ENCODE measurements at regions not wholly inside any gene's neighbourhood (a gene's known extent, or its start where the extent isn't known, plus 50 kb on each side); places are given as distances from the start of the nearest gene placed in this dataset.

DNA sequence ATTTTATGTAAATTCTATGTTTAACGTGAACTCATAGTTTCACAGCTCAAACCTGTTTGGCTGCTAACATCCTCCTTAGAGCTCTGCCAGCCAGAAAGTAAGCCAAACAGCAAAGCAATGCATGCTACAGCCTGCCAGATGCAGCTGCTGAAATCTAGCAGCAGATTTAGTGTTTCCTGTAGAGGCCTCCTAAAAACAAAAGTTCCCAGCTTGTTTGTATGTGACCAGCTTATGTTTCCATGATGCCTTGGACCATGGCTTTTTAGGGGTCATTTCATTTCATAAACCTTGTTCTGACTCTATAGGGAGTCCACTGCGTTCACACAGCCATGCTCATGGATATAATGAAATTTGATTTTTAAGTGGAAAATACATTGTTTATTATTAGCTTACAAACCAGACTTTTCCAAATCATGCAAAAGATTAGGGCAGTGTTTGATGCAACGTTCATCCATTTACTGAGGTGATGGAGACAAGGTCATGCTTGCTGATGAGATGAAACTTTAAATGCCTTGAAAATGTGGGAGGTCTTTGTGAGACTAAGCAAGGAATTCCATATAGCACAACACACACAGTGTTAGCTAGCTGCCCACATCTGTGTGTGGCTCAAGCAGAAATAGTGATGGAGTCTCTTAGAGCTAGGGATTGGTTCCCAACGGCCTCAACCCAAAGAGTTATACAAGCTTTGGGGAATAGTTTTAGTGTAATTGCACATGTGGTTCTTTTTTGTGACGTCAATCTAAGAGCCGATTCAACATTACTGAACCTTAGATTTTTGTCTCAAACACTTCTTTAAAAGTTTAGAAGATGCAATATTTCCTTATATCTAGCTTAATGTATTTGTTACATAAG lies 157.5 kb upstream of the LRIG3 start:
- H3K36me3 ChIP-seq (ENCODE audit: control insufficient read depth, insufficient read depth, low read length): no peaks in the 10 kb centered on the region
- H3K9me3 ChIP-seq (ENCODE audit: control insufficient read depth, low read length): no peaks in the 10 kb centered on the region
- H3K27me3 ChIP-seq (replicated peaks; ENCODE audit: control insufficient read depth, insufficient read depth, low read length, poor library complexity, severe bottlenecking): no peaks in the 10 kb centered on the region
- no peak overlapping the region for H3K4me3 ChIP-seq (ENCODE audit: insufficient read depth, low read depth, low read length, poor library complexity, severe bottlenecking)
- H3K27ac ChIP-seq (ENCODE audit: insufficient read depth, low read length, poor library complexity, severe bottlenecking): no peak overlapping the region
- H3K4me1 ChIP-seq (ENCODE audit: control insufficient read depth, insufficient read depth, low read length, poor library complexity, severe bottlenecking): no peaks in the 10 kb centered on the region
- DNase-seq: no peak

DNA sequence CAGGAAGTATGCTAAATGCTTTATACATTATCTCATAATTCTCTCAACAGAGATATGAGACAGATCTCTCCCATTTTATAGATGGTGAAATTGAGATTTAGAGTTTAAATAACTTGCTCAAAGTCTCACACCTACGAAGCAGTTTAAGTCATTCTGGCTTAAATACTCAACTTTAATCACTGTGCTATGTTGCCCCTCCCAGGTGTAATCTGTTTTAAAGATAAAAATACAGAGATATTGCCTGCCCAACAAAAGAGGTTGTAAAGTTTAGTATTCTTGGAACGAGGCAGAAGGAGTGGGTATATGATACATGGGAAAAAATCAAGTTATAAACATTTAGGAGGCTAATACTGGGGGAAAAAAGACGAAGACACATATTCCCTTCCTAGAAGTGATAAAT lies 156.8 kb upstream of the LRIG3 start:
- no peak overlapping the region for H3K4me3 ChIP-seq (ENCODE audit: insufficient read depth, low read depth, low read length, poor library complexity, severe bottlenecking)
- H3K4me1 ChIP-seq (ENCODE audit: control insufficient read depth, insufficient read depth, low read length, poor library complexity, severe bottlenecking): no peaks in the 10 kb centered on the region
- no peak for DNase-seq
- H3K36me3 ChIP-seq (ENCODE audit: control insufficient read depth, insufficient read depth, low read length): no peaks in the 10 kb centered on the region
- no peaks in the 10 kb centered on the region for H3K9me3 ChIP-seq (ENCODE audit: control insufficient read depth, low read length)
- H3K27ac ChIP-seq (ENCODE audit: insufficient read depth, low read length, poor library complexity, severe bottlenecking): no peak overlapping the region
- H3K27me3 ChIP-seq (replicated peaks; ENCODE audit: control insufficient read depth, insufficient read depth, low read length, poor library complexity, severe bottlenecking): no peaks in the 10 kb centered on the region

DNA sequence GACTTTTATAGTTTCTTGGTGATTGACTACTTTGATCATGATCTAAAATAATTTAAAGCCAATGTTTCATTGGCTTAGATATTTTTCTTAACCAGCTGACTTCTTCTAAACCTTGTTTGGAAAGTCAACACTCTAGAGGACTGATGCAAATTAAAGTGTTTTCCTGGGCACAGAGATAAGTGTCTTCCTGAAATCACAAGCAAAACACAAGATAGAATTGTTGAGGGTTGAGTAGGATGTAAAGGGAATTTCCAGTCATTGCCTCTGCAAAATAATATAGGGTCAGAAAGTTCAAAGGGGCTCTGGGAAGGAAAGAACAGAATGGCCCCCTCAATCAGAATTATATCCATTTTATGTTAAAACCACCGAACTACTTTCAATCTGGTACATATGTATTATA lies 156.3 kb upstream of the LRIG3 start:
- no peak for DNase-seq

DNA sequence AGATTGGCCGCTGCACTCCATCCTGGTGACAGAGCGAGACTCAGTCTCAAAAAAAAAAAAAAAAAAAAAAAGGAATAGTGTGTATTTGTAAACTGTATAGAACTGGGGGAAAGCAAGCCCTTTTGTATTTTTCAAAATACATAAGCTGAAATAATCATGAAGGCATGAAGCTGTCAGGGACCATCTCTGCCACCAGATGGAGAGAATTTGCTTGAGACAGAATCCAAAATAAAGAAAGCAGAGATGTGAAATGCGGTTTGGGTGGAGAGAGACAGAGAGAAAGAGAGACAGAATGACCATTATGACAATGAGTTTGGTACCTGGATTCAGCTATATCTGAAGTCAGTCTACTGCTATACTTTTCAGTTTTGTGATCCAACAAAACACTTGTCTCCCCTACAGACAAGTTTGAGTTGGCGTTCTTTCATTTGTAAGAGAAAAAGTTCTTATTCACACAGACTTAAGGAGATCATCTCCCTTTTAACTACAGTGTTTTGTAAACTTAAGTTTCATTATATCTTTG lies 155.7 kb upstream of the LRIG3 start:
- Histone ChIP-seq H3K4me3 (ENCODE audit: insufficient read depth, low read depth, low read length, poor library complexity, severe bottlenecking) (no peak overlapping the region), H3K4me1 (ENCODE audit: control insufficient read depth, insufficient read depth, low read length, poor library complexity, severe bottlenecking) (no peaks in the 10 kb centered on the region), H3K9me3 (ENCODE audit: control insufficient read depth, low read length) (no peaks in the 10 kb centered on the region), H3K36me3 (ENCODE audit: control insufficient read depth, insufficient read depth, low read length) (no peaks in the 10 kb centered on the region), H3K27ac (ENCODE audit: insufficient read depth, low read length, poor library complexity, severe bottlenecking) (no peak overlapping the region), H3K27me3 (replicated peaks; ENCODE audit: control insufficient read depth, insufficient read depth, low read length, poor library complexity, severe bottlenecking) (no peaks in the 10 kb centered on the region)
- no peak for DNase-seq

More for the DNA sequence above, 156.3 kb upstream of the LRIG3 start:
- no peaks in the 10 kb centered on the region for H3K9me3 ChIP-seq (ENCODE audit: control insufficient read depth, low read length)
- H3K36me3 ChIP-seq (ENCODE audit: control insufficient read depth, insufficient read depth, low read length): no peaks in the 10 kb centered on the region
- no peak overlapping the region for H3K27ac ChIP-seq (ENCODE audit: insufficient read depth, low read length, poor library complexity, severe bottlenecking)
- H3K4me1 ChIP-seq (ENCODE audit: control insufficient read depth, insufficient read depth, low read length, poor library complexity, severe bottlenecking): no peaks in the 10 kb centered on the region
- no peak overlapping the region for H3K4me3 ChIP-seq (ENCODE audit: insufficient read depth, low read depth, low read length, poor library complexity, severe bottlenecking)
- no peaks in the 10 kb centered on the region for H3K27me3 ChIP-seq (replicated peaks; ENCODE audit: control insufficient read depth, insufficient read depth, low read length, poor library complexity, severe bottlenecking)

DNA sequence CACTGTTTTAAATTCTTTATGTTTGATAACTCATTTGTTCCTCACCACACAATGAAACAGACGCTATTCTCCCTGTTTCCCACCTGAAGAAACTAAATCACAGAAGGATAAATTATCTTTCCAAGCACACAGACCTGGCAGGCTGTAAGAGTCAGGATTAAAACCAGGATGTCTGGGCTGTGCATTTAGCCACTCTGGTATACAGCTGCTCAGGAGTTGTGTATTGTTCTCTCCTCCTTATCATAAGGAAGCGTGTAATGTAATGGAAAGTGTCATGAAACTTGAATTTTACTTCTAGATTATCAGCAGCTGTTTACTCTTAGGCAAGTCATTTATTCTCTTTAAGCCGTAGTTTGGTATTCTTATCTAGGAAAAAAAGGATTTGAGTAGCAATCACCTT lies 154.8 kb upstream of the LRIG3 start:
- no peaks in the 10 kb centered on the region for H3K27me3 ChIP-seq (replicated peaks; ENCODE audit: control insufficient read depth, insufficient read depth, low read length, poor library complexity, severe bottlenecking)
- H3K27ac ChIP-seq (ENCODE audit: insufficient read depth, low read length, poor library complexity, severe bottlenecking): no peak overlapping the region
- DNase-seq: no peak
- H3K9me3 ChIP-seq (ENCODE audit: control insufficient read depth, low read length): no peaks in the 10 kb centered on the region
- H3K4me3 ChIP-seq (ENCODE audit: insufficient read depth, low read depth, low read length, poor library complexity, severe bottlenecking): no peak overlapping the region
- no peaks in the 10 kb centered on the region for H3K4me1 ChIP-seq (ENCODE audit: control insufficient read depth, insufficient read depth, low read length, poor library complexity, severe bottlenecking)
- no peaks in the 10 kb centered on the region for H3K36me3 ChIP-seq (ENCODE audit: control insufficient read depth, insufficient read depth, low read length)

DNA sequence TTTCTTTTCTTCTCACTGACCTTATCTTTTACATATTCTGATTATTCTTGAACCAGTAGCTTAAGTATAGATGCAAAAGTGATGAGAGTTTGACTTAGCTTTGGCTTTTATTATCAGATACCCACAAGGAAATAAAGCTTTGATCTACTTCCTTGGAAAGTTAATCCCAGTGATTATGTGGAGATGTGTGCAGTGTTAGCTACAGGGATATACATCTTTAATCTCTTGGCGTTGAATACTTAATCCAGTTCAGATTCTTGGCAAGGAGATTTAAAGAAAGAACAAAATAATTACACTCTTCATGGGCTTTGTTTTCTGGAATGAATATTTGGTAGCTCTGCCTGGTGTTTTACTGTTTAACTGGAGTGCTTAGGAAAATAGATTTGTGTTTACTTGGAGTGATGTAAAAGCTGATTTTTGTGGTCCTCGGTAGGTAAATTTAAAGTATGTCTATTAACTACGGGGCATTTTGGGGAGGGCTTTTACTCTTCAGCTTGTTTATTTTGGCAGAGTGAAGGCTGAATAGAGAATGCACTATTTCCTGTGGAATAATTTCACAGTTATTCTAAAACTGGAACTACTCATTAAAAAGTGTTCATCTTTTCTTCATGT lies 150.1 kb upstream of the LRIG3 start:
- DNase-seq: no peak
- Histone ChIP-seq H3K4me3 (ENCODE audit: insufficient read depth, low read depth, low read length, poor library complexity, severe bottlenecking) (no peak overlapping the region), H3K36me3 (ENCODE audit: control insufficient read depth, insufficient read depth, low read length) (no peaks in the 10 kb centered on the region), H3K4me1 (ENCODE audit: control insufficient read depth, insufficient read depth, low read length, poor library complexity, severe bottlenecking) (no peaks in the 10 kb centered on the region), H3K9me3 (ENCODE audit: control insufficient read depth, low read length) (no peaks in the 10 kb centered on the region), H3K27ac (ENCODE audit: insufficient read depth, low read length, poor library complexity, severe bottlenecking) (no peak overlapping the region), H3K27me3 (replicated peaks; ENCODE audit: control insufficient read depth, insufficient read depth, low read length, poor library complexity, severe bottlenecking) (no peaks in the 10 kb centered on the region)

DNA sequence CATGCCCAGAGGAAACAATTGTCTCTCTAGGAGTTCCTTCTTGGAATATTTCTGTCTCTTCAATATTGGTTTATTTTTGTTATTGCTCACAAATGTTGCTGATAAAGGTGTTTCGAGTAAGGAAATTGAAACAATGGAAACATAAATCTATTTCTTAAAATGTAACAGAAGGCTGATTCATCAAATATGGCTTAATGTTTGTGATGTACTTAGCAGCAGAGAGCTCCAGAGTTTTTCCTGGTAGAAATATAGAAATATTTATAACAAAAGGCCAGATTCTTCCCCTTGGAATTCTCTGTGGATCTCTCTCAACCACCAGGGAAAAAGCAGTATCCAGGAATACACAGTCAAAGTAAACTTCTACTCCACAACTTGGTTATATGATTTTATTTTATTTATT lies 149.2 kb upstream of the LRIG3 start:
- Histone ChIP-seq H3K27ac (ENCODE audit: insufficient read depth, low read length, poor library complexity, severe bottlenecking) (no peak overlapping the region), H3K27me3 (replicated peaks; ENCODE audit: control insufficient read depth, insufficient read depth, low read length, poor library complexity, severe bottlenecking) (no peaks in the 10 kb centered on the region), H3K9me3 (ENCODE audit: control insufficient read depth, low read length) (no peaks in the 10 kb centered on the region), H3K4me3 (ENCODE audit: insufficient read depth, low read depth, low read length, poor library complexity, severe bottlenecking) (no peak overlapping the region), H3K36me3 (ENCODE audit: control insufficient read depth, insufficient read depth, low read length) (no peaks in the 10 kb centered on the region), H3K4me1 (ENCODE audit: control insufficient read depth, insufficient read depth, low read length, poor library complexity, severe bottlenecking) (no peaks in the 10 kb centered on the region)
- no peak for DNase-seq

DNA sequence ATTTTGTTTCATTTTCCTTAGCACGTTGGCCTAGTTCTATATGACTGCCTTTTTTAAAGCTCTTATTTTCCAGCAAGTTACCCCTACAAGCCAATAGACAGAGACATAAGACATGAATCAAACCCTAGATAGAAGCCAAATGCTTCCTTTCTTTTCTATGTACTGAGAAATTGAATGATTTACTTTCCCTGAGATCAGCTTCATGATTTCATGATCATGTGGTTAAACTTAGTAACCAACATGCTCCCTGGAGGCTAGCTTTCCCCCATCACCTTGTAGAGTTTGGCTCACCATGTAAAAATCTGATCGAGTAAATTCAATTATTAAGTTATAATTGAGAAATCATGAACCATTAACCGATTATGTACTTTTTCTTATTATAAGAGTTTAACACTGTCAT lies 148.1 kb upstream of the LRIG3 start:
- Histone ChIP-seq H3K4me3 (ENCODE audit: insufficient read depth, low read depth, low read length, poor library complexity, severe bottlenecking) (no peak overlapping the region), H3K9me3 (ENCODE audit: control insufficient read depth, low read length) (no peaks in the 10 kb centered on the region), H3K27ac (ENCODE audit: insufficient read depth, low read length, poor library complexity, severe bottlenecking) (no peak overlapping the region), H3K4me1 (ENCODE audit: control insufficient read depth, insufficient read depth, low read length, poor library complexity, severe bottlenecking) (no peaks in the 10 kb centered on the region), H3K36me3 (ENCODE audit: control insufficient read depth, insufficient read depth, low read length) (no peaks in the 10 kb centered on the region), H3K27me3 (replicated peaks; ENCODE audit: control insufficient read depth, insufficient read depth, low read length, poor library complexity, severe bottlenecking) (no peaks in the 10 kb centered on the region)
- no peak for DNase-seq

DNA sequence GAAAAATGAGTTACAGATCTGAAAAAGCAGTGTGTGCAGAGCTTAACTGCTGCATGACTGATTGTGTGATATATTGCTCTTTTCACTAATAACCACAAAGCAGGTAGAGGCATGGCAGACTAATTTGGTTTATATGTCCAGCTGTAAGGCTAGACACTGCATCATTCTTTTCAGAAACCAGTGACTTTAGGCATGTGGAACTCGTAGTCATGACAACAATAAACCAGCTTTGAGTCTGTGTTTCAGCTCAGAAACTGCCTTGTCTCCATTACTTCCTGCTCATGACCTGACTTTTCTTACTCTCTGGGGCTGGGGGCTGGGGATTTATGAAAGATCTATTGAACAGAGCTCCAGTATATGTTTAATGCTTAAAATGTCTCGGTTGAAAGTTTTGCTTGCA lies 146.8 kb upstream of the LRIG3 start:
- Histone ChIP-seq H3K27ac (ENCODE audit: insufficient read depth, low read length, poor library complexity, severe bottlenecking) (no peak overlapping the region), H3K27me3 (replicated peaks; ENCODE audit: control insufficient read depth, insufficient read depth, low read length, poor library complexity, severe bottlenecking) (no peaks in the 10 kb centered on the region), H3K4me3 (ENCODE audit: insufficient read depth, low read depth, low read length, poor library complexity, severe bottlenecking) (no peak overlapping the region), H3K4me1 (ENCODE audit: control insufficient read depth, insufficient read depth, low read length, poor library complexity, severe bottlenecking) (no peaks in the 10 kb centered on the region), H3K36me3 (ENCODE audit: control insufficient read depth, insufficient read depth, low read length) (no peaks in the 10 kb centered on the region), H3K9me3 (ENCODE audit: control insufficient read depth, low read length) (no peaks in the 10 kb centered on the region)
- DNase-seq: no peak

DNA sequence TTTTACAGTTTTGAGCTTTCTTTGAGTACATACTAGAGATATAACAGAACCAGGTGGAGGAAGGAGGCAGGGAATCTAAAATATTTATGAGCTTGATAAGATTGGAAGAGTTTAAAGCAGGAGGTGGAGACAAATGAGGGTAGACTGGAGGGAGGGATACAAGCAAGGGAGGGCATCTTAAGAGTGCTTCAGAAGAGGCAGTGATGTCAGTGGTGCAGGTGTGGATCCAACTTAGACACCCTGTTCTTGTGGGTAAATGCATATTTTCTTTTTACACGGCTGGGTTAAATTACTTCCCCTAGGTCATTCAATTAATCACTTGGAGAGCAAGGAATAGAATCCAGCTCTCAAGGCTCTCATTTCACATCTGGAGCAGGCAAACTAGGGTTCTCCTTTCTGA lies 146.1 kb upstream of the LRIG3 start:
- Histone ChIP-seq H3K27me3 (replicated peaks; ENCODE audit: control insufficient read depth, insufficient read depth, low read length, poor library complexity, severe bottlenecking) (no peaks in the 10 kb centered on the region), H3K9me3 (ENCODE audit: control insufficient read depth, low read length) (no peaks in the 10 kb centered on the region), H3K27ac (ENCODE audit: insufficient read depth, low read length, poor library complexity, severe bottlenecking) (no peak overlapping the region), H3K4me3 (ENCODE audit: insufficient read depth, low read depth, low read length, poor library complexity, severe bottlenecking) (no peak overlapping the region), H3K4me1 (ENCODE audit: control insufficient read depth, insufficient read depth, low read length, poor library complexity, severe bottlenecking) (no peaks in the 10 kb centered on the region), H3K36me3 (ENCODE audit: control insufficient read depth, insufficient read depth, low read length) (no peaks in the 10 kb centered on the region)
- DNase-seq: no peak

All from effector memory CD4-positive, alpha-beta T cell (primary cell).